ENCODE measurements at regions not wholly inside any gene's neighbourhood (a gene's known extent, or its start where the extent isn't known, plus 50 kb on each side); places are given as distances from the start of the nearest gene placed in this dataset.
A peak's percentile ranks its signal among the peaks of the same experiment; 100 is the strongest.

DNA sequence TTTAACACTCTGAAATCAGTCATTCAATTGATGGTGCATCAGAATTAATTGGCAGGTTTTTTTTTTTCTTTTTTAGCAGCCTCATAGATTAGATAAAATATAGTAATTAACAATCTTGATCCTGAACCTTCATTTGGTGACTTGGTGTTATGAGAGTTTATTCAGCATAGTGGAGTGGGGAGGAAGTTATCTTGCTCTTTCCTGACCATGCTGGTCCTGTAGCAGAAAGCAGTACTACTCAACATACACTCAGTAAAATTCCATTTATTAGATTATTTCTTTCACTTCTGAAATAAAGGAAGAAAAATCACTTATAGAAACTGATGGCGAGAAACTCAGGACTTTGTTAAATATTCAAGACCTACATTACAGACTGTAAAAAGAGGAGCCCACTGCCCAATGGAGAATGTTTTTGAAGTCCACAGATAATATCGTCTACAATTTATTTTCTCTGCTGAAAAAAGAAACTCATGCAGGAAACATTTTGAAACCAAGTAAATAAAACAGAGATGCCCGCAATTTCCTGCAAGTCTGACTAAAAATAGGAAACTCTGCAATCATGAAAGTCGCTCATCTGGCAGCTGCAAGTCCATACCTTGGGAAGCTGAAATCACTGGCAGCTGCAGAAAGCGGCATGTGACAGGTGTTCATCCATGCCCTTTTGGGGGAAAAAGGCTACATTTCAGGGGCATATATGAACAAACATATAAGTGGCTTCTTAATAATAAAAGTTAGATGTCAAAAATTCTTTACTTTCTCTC lies 233.2 kb upstream of the RFX3 start:
- H3K4me1 ChIP-seq (ENCODE audit: insufficient read depth, low read length, poor library complexity, severe bottlenecking), result peaks cover 18% of the 10 kb centered on the region
- no peaks in the 10 kb centered on the region for H3F3A ChIP-seq (ENCODE audit: low read depth)
- H4K20me1 ChIP-seq (ENCODE audit: insufficient read depth, low read length, poor library complexity, severe bottlenecking), result no peaks in the 10 kb centered on the region
- H3K9me3 ChIP-seq (ENCODE audit: insufficient read depth, low read depth, low read length), result no peaks in the 10 kb centered on the region
- H3K9me2 ChIP-seq (replicated peaks; ENCODE audit: low read depth, low read length), result no peaks in the 10 kb centered on the region
- peak overlapping the region; percentile 25 for H3K4me3 ChIP-seq (ENCODE audit: low read length, poor library complexity, severe bottlenecking)
- H3K36me3 ChIP-seq (ENCODE audit: insufficient read depth, low read length), result no peaks in the 10 kb centered on the region
- no peak overlapping the region for H3K9ac ChIP-seq (ENCODE audit: low read depth, low read length, poor library complexity, severe bottlenecking)
- no peak overlapping the region for H2AFZ ChIP-seq (ENCODE audit: low read length)
- no peaks in the 10 kb centered on the region for H3K79me2 ChIP-seq (ENCODE audit: insufficient read depth, low read length)
- TF ChIP-seq CTCF (conservative IDR thresholded peaks at IDR 0.05; ENCODE audit: low read length), result no peak
- TF ChIP-seq EZH2phosphoT487 (IDR thresholded peaks at IDR 0.05; ENCODE audit: borderline replicate concordance), result no peak
- H3K4me2 ChIP-seq (ENCODE audit: low read depth, low read length, poor library complexity, severe bottlenecking), result peak overlapping the region; percentile 49
- H3K27me3 ChIP-seq (ENCODE audit: insufficient read depth, low read length, poor library complexity, severe bottlenecking), result no peaks in the 10 kb centered on the region

DNA sequence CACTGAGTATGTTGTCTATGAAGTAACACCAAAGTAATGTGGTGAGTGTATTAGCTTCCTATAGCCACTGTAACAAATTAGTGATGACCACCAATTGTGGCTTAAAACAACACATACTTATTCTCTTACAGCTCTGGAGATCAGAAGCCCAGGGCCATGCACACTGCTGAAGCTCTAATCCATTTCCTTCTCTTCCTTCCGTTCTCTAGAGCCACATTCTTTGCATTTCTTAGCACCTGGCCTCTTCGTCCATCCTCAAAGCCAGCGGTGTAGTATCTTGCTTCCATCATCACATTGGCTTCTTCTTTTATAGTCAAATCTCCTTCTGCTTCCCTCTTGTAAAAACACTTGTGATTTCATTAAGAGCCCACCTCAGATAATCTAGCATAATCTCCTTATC lies 230.3 kb upstream of the RFX3 start:
- no peak overlapping the region for H3K4me3 ChIP-seq (ENCODE audit: low read length, poor library complexity, severe bottlenecking)
- H4K20me1 ChIP-seq (ENCODE audit: insufficient read depth, low read length, poor library complexity, severe bottlenecking), result no peaks in the 10 kb centered on the region
- no peaks in the 10 kb centered on the region for H3F3A ChIP-seq (ENCODE audit: low read depth)
- no peaks in the 10 kb centered on the region for H3K9me2 ChIP-seq (replicated peaks; ENCODE audit: low read depth, low read length)
- no peaks in the 10 kb centered on the region for H3K36me3 ChIP-seq (ENCODE audit: insufficient read depth, low read length)
- H3K79me2 ChIP-seq (ENCODE audit: insufficient read depth, low read length), result no peaks in the 10 kb centered on the region
- H2AFZ ChIP-seq (ENCODE audit: low read length), result no peak overlapping the region
- H3K27me3 ChIP-seq (ENCODE audit: insufficient read depth, low read length, poor library complexity, severe bottlenecking), result no peaks in the 10 kb centered on the region
- no peaks in the 10 kb centered on the region for H3K9me3 ChIP-seq (ENCODE audit: insufficient read depth, low read depth, low read length)
- TF ChIP-seq CTCF (conservative IDR thresholded peaks at IDR 0.05; ENCODE audit: low read length) (no peak), EZH2phosphoT487 (IDR thresholded peaks at IDR 0.05; ENCODE audit: borderline replicate concordance) (no peak)
- no peak overlapping the region for H3K9ac ChIP-seq (ENCODE audit: low read depth, low read length, poor library complexity, severe bottlenecking)
- no peak overlapping the region for H3K4me2 ChIP-seq (ENCODE audit: low read depth, low read length, poor library complexity, severe bottlenecking)
- H3K4me1 ChIP-seq (ENCODE audit: insufficient read depth, low read length, poor library complexity, severe bottlenecking), result peaks cover 32% of the 10 kb centered on the region

DNA sequence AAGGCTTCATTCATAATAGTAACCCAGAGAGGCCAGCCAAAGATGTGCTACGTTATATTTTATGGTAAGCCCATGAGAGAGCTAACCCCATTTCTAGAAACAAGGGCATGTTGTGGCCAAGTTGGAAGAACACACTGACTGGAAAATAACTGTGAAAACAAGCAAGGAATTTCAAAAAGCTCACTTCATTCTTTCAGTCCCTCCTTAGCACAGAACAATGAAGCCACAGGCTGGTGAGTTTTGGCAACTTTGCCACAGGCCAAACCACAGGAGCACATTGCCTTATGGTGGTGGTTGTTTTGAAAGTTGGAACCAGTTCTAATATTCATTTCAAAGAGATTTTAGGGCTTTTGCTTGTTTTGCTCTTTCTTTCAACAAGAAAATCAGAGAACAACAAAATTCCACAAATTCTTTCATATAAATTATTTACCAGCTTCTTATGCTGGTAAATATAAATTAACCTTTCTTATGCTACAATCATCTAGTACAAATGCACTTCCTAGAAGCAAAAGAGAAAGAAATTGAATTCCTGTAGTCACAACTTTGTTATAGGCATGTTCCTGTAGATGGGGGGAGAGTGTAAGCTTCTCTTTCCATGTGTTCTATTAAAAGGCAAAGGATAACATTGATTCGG lies 225.4 kb upstream of the RFX3 start:
- Histone ChIP-seq H3F3A (ENCODE audit: low read depth) (no peaks in the 10 kb centered on the region), H3K9ac (ENCODE audit: low read depth, low read length, poor library complexity, severe bottlenecking) (no peak overlapping the region), H3K36me3 (ENCODE audit: insufficient read depth, low read length) (no peaks in the 10 kb centered on the region), H3K4me1 (ENCODE audit: insufficient read depth, low read length, poor library complexity, severe bottlenecking) (peaks cover 26% of the 10 kb centered on the region), H3K4me2 (ENCODE audit: low read depth, low read length, poor library complexity, severe bottlenecking) (peak overlapping the region; percentile 17), H3K4me3 (ENCODE audit: low read length, poor library complexity, severe bottlenecking) (no peak overlapping the region), H3K27me3 (ENCODE audit: insufficient read depth, low read length, poor library complexity, severe bottlenecking) (no peaks in the 10 kb centered on the region), H2AFZ (ENCODE audit: low read length) (peak overlapping the region; percentile 49; the same call in 1 of the 2 replicates), H4K20me1 (ENCODE audit: insufficient read depth, low read length, poor library complexity, severe bottlenecking) (no peaks in the 10 kb centered on the region), H3K79me2 (ENCODE audit: insufficient read depth, low read length) (no peaks in the 10 kb centered on the region), H3K9me2 (replicated peaks; ENCODE audit: low read depth, low read length) (no peaks in the 10 kb centered on the region), H3K9me3 (ENCODE audit: insufficient read depth, low read depth, low read length) (no peaks in the 10 kb centered on the region)
- no peak for TF ChIP-seq EZH2phosphoT487 (IDR thresholded peaks at IDR 0.05; ENCODE audit: borderline replicate concordance)
- TF ChIP-seq CTCF (conservative IDR thresholded peaks at IDR 0.05; ENCODE audit: low read length), result no peak; the same call in 1 of the 2 replicates

Data from Loucy (cell line).